Gastroesophageal sphincter (tissue), 3 donors: ENCODE measurements at regions not wholly inside any gene's neighbourhood (a gene's known extent, or its start where the extent isn't known, plus 50 kb on each side); places are given as distances from the start of the nearest gene placed in this dataset.

Source experiments
- CTCF ChIP-seq, 4 experiments: fragments of 200-600 bp in 2 of 4; fragments of 450-650 bp in 2 of 4; sonication (generic) in 1 of 4; IDR thresholded peaks; one replicate each; pipeline ENCODE4 v1.5.1; 2017 to 2019; ENCODE audit warnings: antibody characterized with exemption in 4 of 4, mild to moderate bottlenecking in 2 of 4, moderate library complexity in 2 of 4
- POLR2A ChIP-seq, 2 donors: fragments of 450-650 bp; IDR thresholded peaks; one replicate each; pipeline ENCODE4 v1.6.1; 2017; ENCODE audit warnings: antibody characterized with exemption in 2 of 2, mild to moderate bottlenecking in 2 of 2, moderate library complexity in 1 of 2
- POLR2AphosphoS5 ChIP-seq: sonication (generic); formaldehyde crosslinking; IDR thresholded peaks from one replicate; pipeline ENCODE4 v1.6.1; 2017; ENCODE audit warnings: antibody characterized with exemption

DNA sequence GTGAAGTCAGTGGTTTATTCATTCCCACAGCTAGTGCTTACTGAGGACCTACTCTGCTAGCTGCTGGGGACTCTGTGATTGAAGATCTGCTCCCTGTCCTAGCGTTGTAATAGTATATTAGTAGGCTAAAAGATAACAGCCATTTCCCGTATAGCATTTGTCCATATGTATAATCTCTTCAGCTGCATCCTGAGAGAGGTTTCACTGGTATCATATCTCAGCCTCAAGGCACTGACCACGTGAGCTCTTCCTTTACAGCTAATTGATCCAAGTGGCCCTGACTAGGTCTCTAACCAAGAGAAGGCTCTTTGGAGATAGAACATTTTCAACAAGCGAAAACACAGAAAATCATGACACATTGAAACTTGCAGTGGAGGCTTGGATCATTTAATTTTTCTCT is 110.2 kb downstream of the APIP start:
- TF ChIP-seq CTCF (IDR thresholded peaks at IDR 0.05): no peak
- no peak for TF ChIP-seq POLR2AphosphoS5
- no peak for TF ChIP-seq POLR2A (IDR thresholded peaks at IDR 0.05)
